ENCODE measurements at regions not wholly inside any gene's neighbourhood (a gene's known extent, or its start where the extent isn't known, plus 50 kb on each side); places are given as distances from the start of the nearest gene placed in this dataset.

- WGBS = 85% methylated on average over 6 of the region's 6 CpGs
- Histone ChIP-seq H3K4me1 (ENCODE audit: control insufficient read depth, insufficient read depth, low read length) (no peaks in the 10 kb centered on the region), H3K27me3 (ENCODE audit: control insufficient read depth, insufficient read depth) (no peaks in the 10 kb centered on the region), H3K9me3 (ENCODE audit: control insufficient read depth, low read length) (no peaks in the 10 kb centered on the region), H3K4me3 (ENCODE audit: low read length) (no peak overlapping the region), H3K27ac (ENCODE audit: low read length) (no peak overlapping the region)
- no peak for ATAC-seq
- intact Hi-C loops (cut with DNase I) = no loop called here
- no peak for DNase-seq
Observed at GRCh38 chr17:36861531-36861930, 75.7 kb upstream of the LHX1 start.

GRCh38 chr17:36862116-36862920 lies 75.0 kb upstream of the LHX1 start:
- no peaks in the 10 kb centered on the region for H3K27me3 ChIP-seq (ENCODE audit: control insufficient read depth, insufficient read depth)
- intact Hi-C loops (cut with DNase I) = no loop called here
- 47% methylated on average over 14 of the region's 14 CpGs for WGBS
- H3K4me1 ChIP-seq (ENCODE audit: control insufficient read depth, insufficient read depth, low read length) = no peaks in the 10 kb centered on the region
- DNase-seq (no peak), ATAC-seq (no peak)
- H3K4me3 ChIP-seq (ENCODE audit: low read length) = no peak overlapping the region
- H3K9me3 ChIP-seq (ENCODE audit: control insufficient read depth, low read length) = no peaks in the 10 kb centered on the region
- H3K27ac ChIP-seq (ENCODE audit: low read length) = no peak overlapping the region

GRCh38 chr17:36863131-36863530 lies 74.1 kb upstream of the LHX1 start:
- ATAC-seq (no peak), DNase-seq (no peak)
- WGBS = 75% methylated on average over 6 of the region's 6 CpGs
- H3K27me3 ChIP-seq (ENCODE audit: control insufficient read depth, insufficient read depth) = no peaks in the 10 kb centered on the region
- no peak overlapping the region for H3K27ac ChIP-seq (ENCODE audit: low read length)
- H3K4me3 ChIP-seq (ENCODE audit: low read length) = no peak overlapping the region
- no peaks in the 10 kb centered on the region for H3K9me3 ChIP-seq (ENCODE audit: control insufficient read depth, low read length)
- no peaks in the 10 kb centered on the region for H3K4me1 ChIP-seq (ENCODE audit: control insufficient read depth, insufficient read depth, low read length)
- intact Hi-C loops (cut with DNase I) = no loop called here

- WGBS = 60% methylated on average over 21 of the region's 21 CpGs
- Histone ChIP-seq H3K27me3 (ENCODE audit: control insufficient read depth, insufficient read depth) (no peaks in the 10 kb centered on the region), H3K27ac (ENCODE audit: low read length) (no peak overlapping the region), H3K4me1 (ENCODE audit: control insufficient read depth, insufficient read depth, low read length) (no peaks in the 10 kb centered on the region), H3K9me3 (ENCODE audit: control insufficient read depth, low read length) (no peaks in the 10 kb centered on the region), H3K4me3 (ENCODE audit: low read length) (no peak overlapping the region)
- ATAC-seq (no peak), DNase-seq (no peak)
- intact Hi-C loops (cut with DNase I) = no loop called here
Observed at GRCh38 chr17:36863676-36864612, 73.3 kb upstream of the LHX1 start.

GRCh38 chr17:36864827-36865430 lies 72.3 kb upstream of the LHX1 start:
- no peak for DNase-seq
- no peak overlapping the region for H3K4me3 ChIP-seq (ENCODE audit: low read length)
- no peaks in the 10 kb centered on the region for H3K4me1 ChIP-seq (ENCODE audit: control insufficient read depth, insufficient read depth, low read length)
- H3K27ac ChIP-seq (ENCODE audit: low read length) = no peak overlapping the region
- no peak for ATAC-seq
- H3K27me3 ChIP-seq (ENCODE audit: control insufficient read depth, insufficient read depth) = no peaks in the 10 kb centered on the region
- no peaks in the 10 kb centered on the region for H3K9me3 ChIP-seq (ENCODE audit: control insufficient read depth, low read length)
- intact Hi-C loops (cut with DNase I) = no loop called here
- WGBS = 69% methylated on average over 11 of the region's 11 CpGs

- H3K4me3 ChIP-seq (ENCODE audit: low read length) = no peak overlapping the region
- ATAC-seq (no peak), DNase-seq (no peak)
- H3K27me3 ChIP-seq (ENCODE audit: control insufficient read depth, insufficient read depth) = no peaks in the 10 kb centered on the region
- intact Hi-C loops (cut with DNase I) = no loop called here
- H3K27ac ChIP-seq (ENCODE audit: low read length) = no peak overlapping the region
- H3K4me1 ChIP-seq (ENCODE audit: control insufficient read depth, insufficient read depth, low read length) = no peaks in the 10 kb centered on the region
- WGBS = 70% methylated on average over 6 of the region's 6 CpGs
- peaks cover 3% of the 10 kb centered on the region for H3K9me3 ChIP-seq (ENCODE audit: control insufficient read depth, low read length)
Observed at GRCh38 chr17:36867716-36868341, 69.4 kb upstream of the LHX1 start.

- ATAC-seq (no peak), DNase-seq (no peak)
- intact Hi-C loops (cut with DNase I) = no loop called here
Observed at GRCh38 chr17:36868777-36869176, 68.5 kb upstream of the LHX1 start.

GRCh38 chr17:36869441-36869840 lies 67.8 kb upstream of the LHX1 start:
- H3K27me3 ChIP-seq (ENCODE audit: control insufficient read depth, insufficient read depth) = no peaks in the 10 kb centered on the region
- intact Hi-C loops (cut with DNase I) = no loop called here

More at GRCh38 chr17:36868777-36869176, 68.5 kb upstream of the LHX1 start:
- Histone ChIP-seq H3K4me1 (ENCODE audit: control insufficient read depth, insufficient read depth, low read length) (no peaks in the 10 kb centered on the region), H3K4me3 (ENCODE audit: low read length) (no peak overlapping the region), H3K27ac (ENCODE audit: low read length) (no peak overlapping the region), H3K27me3 (ENCODE audit: control insufficient read depth, insufficient read depth) (no peaks in the 10 kb centered on the region), H3K9me3 (ENCODE audit: control insufficient read depth, low read length) (peaks cover 3% of the 10 kb centered on the region)
- 63% methylated on average over 10 of the region's 10 CpGs for WGBS

GRCh38 chr17:36869856-36870719 lies 67.2 kb upstream of the LHX1 start:
- H3K27ac ChIP-seq (ENCODE audit: low read length) = no peak overlapping the region
- 51% methylated on average over 18 of the region's 18 CpGs for WGBS
- DNase-seq (no peak), ATAC-seq (no peak)
- intact Hi-C loops (cut with DNase I) = no loop called here
- H3K9me3 ChIP-seq (ENCODE audit: control insufficient read depth, low read length) = peaks cover 3% of the 10 kb centered on the region
- no peaks in the 10 kb centered on the region for H3K27me3 ChIP-seq (ENCODE audit: control insufficient read depth, insufficient read depth)
- no peaks in the 10 kb centered on the region for H3K4me1 ChIP-seq (ENCODE audit: control insufficient read depth, insufficient read depth, low read length)
- H3K4me3 ChIP-seq (ENCODE audit: low read length) = no peak overlapping the region

More at GRCh38 chr17:36869441-36869840, 67.8 kb upstream of the LHX1 start:
- Histone ChIP-seq H3K4me1 (ENCODE audit: control insufficient read depth, insufficient read depth, low read length) (no peaks in the 10 kb centered on the region), H3K9me3 (ENCODE audit: control insufficient read depth, low read length) (peaks cover 3% of the 10 kb centered on the region), H3K27ac (ENCODE audit: low read length) (no peak overlapping the region), H3K4me3 (ENCODE audit: low read length) (no peak overlapping the region)
- 72% methylated on average over 8 of the region's 8 CpGs for WGBS
- DNase-seq = no peak
- ATAC-seq = no peak

GRCh38 chr17:36870720-36870999 lies 66.6 kb upstream of the LHX1 start:
- ATAC-seq (no peak), DNase-seq (no peak)
- Histone ChIP-seq H3K27ac (ENCODE audit: low read length) (no peak overlapping the region), H3K4me1 (ENCODE audit: control insufficient read depth, insufficient read depth, low read length) (no peaks in the 10 kb centered on the region), H3K27me3 (ENCODE audit: control insufficient read depth, insufficient read depth) (no peaks in the 10 kb centered on the region), H3K4me3 (ENCODE audit: low read length) (no peak overlapping the region), H3K9me3 (ENCODE audit: control insufficient read depth, low read length) (peaks cover 3% of the 10 kb centered on the region)
- intact Hi-C loops (cut with DNase I) = no loop called here
- 79% methylated on average over 1 of the region's 1 CpG for WGBS
